Esophagus muscularis mucosa (tissue), 3 donors: ENCODE measurements at regions not wholly inside any gene's neighbourhood (a gene's known extent, or its start where the extent isn't known, plus 50 kb on each side); places are given as distances from the start of the nearest gene placed in this dataset.

Experiments used
- CTCF ChIP-seq, 3 experiments: fragments of 200-600 bp in 2 of 3; fragments of 450-650 bp in 1 of 3; sonication (generic) in 2 of 3; IDR thresholded peaks; one replicate each; pipeline ENCODE4 v1.5.1; 2017 to 2019; ENCODE audit warnings: antibody characterized with exemption in 3 of 3, mild to moderate bottlenecking in 2 of 3, moderate library complexity in 1 of 3
- POLR2A ChIP-seq: fragments of 450-650 bp; IDR thresholded peaks from one replicate; pipeline ENCODE4 v1.6.1; 2017; ENCODE audit warnings: antibody characterized with exemption, moderate library complexity, mild to moderate bottlenecking, low read depth

GRCh38 chr13:90014038-90014437, 1333.4 kb upstream of the MIR17HG start:
- TF ChIP-seq CTCF (IDR thresholded peaks at IDR 0.05), result no peak
- TF ChIP-seq POLR2A, result no peak
